Endodermal cell (in vitro differentiated cells): ENCODE measurements at regions not wholly inside any gene's neighbourhood (a gene's known extent, or its start where the extent isn't known, plus 50 kb on each side); places are given as distances from the start of the nearest gene placed in this dataset.
A peak's percentile ranks its signal among the peaks of the same experiment; 100 is the strongest.

Experiments
- DNase-seq: peaks from one replicate; pipeline ENCODE4 v3.0.0-alpha.2; 2017
- H3K27ac ChIP-seq: 2 replicates; pipeline ENCODE4 v1.5.1; 2013; ENCODE audit warnings: mild to moderate bottlenecking, low read depth, low read length, moderate library complexity
- H3K27me3 ChIP-seq: 2 replicates; pipeline ENCODE4 v1.6.1; 2013; ENCODE audit warnings: mild to moderate bottlenecking, low read length, moderate library complexity; ENCODE audit not compliant: insufficient read depth, control insufficient read depth, poor library complexity, severe bottlenecking
- H3K36me3 ChIP-seq: 2 replicates; pipeline ENCODE4 v1.7.0; 2013; ENCODE audit warnings: mild to moderate bottlenecking, low read length, moderate library complexity; ENCODE audit not compliant: control insufficient read depth, insufficient read depth
- H3K4me1 ChIP-seq: one replicate; pipeline ENCODE4 v1.7.0; 2013; ENCODE audit warnings: low read length; ENCODE audit not compliant: control insufficient read depth, insufficient read depth
- H3K4me3 ChIP-seq: 2 replicates; pipeline ENCODE4 v1.5.1; 2013; ENCODE audit warnings: mild to moderate bottlenecking, low read length, moderate library complexity
- H3K9ac ChIP-seq: 2 replicates; pipeline ENCODE4 v1.6.1; 2013; ENCODE audit warnings: mild to moderate bottlenecking, low read length, moderate library complexity; ENCODE audit not compliant: poor library complexity, severe bottlenecking; ENCODE audit errors: extremely low read depth
- H3K9me3 ChIP-seq: 2 replicates; pipeline ENCODE4 v1.6.1; 2013; ENCODE audit warnings: mild to moderate bottlenecking, low read length, moderate library complexity; ENCODE audit not compliant: control insufficient read depth
- H3K27ac Mint-ChIP-seq: 2 replicates; pipeline ENCODE4 v1.8.0; 2020; ENCODE audit warnings: mixed read lengths
- H3K27me3 Mint-ChIP-seq: 2 replicates; pipeline ENCODE4 v1.8.0; 2021; ENCODE audit warnings: mild to moderate bottlenecking, mixed read lengths; ENCODE audit not compliant: insufficient read depth
- H3K36me3 Mint-ChIP-seq: 2 replicates; pipeline ENCODE4 v1.8.0; 2020; ENCODE audit warnings: low read depth, mixed read lengths
- H3K4me1 Mint-ChIP-seq: 2 replicates; pipeline ENCODE4 v1.8.0; 2020; ENCODE audit warnings: mixed read lengths
- H3K4me3 Mint-ChIP-seq: 2 replicates; pipeline ENCODE4 v1.8.0; 2020; ENCODE audit warnings: mild to moderate bottlenecking, moderate library complexity, mixed read lengths
- H3K9me3 Mint-ChIP-seq: 2 replicates; pipeline ENCODE4 v1.8.0; 2020; ENCODE audit warnings: mild to moderate bottlenecking, mixed read lengths
- CTCF ChIP-seq: fragments of 200-600 bp; sonication (generic); conservative IDR thresholded peaks from 2 replicates; pipeline ENCODE4 v1.5.0; 2021; ENCODE audit warnings: antibody characterized with exemption, mild to moderate bottlenecking
- WGBS, 2 experiments: methylation state at CpG; one replicate each; pipeline versions ENCODE4 v1.1.5 to v1.1.7; 2013; ENCODE audit warnings: missing lambda C conversion rate in 2 of 2, mixed read lengths in 1 of 2; ENCODE audit not compliant: insufficient coverage in 1 of 2, insufficient read length in 1 of 2; 5-methylcytosine and 5-hydroxymethylcytosine counted together

- Mint-ChIP-seq H3K4me3 (no peak overlapping the region), H3K36me3 (no peaks in the 10 kb centered on the region), H3K27me3 (peaks cover 7% of the 10 kb centered on the region), H3K9me3 (peaks cover 3% of the 10 kb centered on the region), H3K4me1 (peaks cover 6% of the 10 kb centered on the region), H3K27ac (no peak overlapping the region)
- 93 to 100% methylated on average over 1 to 4 of the region's 4 CpGs for WGBS, 2 experiments
- no peak for TF ChIP-seq CTCF
- DNase-seq = peak; percentile 18
- H3K27ac ChIP-seq = no peak overlapping the region
- no peaks in the 10 kb centered on the region for H3K27me3 ChIP-seq
- H3K9ac ChIP-seq = no peak overlapping the region
- H3K9me3 ChIP-seq = no peaks in the 10 kb centered on the region
- H3K4me3 ChIP-seq = no peak overlapping the region
- no peaks in the 10 kb centered on the region for H3K36me3 ChIP-seq
- peaks cover 4% of the 10 kb centered on the region for H3K4me1 ChIP-seq
Observed at GRCh38 chr2:235414422-235414821, 79.4 kb upstream of the AGAP1 start.

GRCh38 chr2:235416858-235417499 is 76.9 kb upstream of the AGAP1 start:
- H3K36me3 Mint-ChIP-seq = no peaks in the 10 kb centered on the region
- H3K27ac Mint-ChIP-seq = no peak overlapping the region
- Histone ChIP-seq H3K27ac (peak overlapping the region; percentile 4), H3K36me3 (no peaks in the 10 kb centered on the region), H3K27me3 (no peaks in the 10 kb centered on the region), H3K9me3 (no peaks in the 10 kb centered on the region), H3K4me3 (no peak overlapping the region), H3K4me1 (peaks cover 4% of the 10 kb centered on the region), H3K9ac (no peak overlapping the region)
- DNase-seq = peak; percentile 50
- H3K4me1 Mint-ChIP-seq = peaks cover 8% of the 10 kb centered on the region
- 70 to 76% methylated on average over 4 to 7 of the region's 7 CpGs for WGBS, 2 experiments
- no peaks in the 10 kb centered on the region for H3K27me3 Mint-ChIP-seq
- TF ChIP-seq CTCF = no peak
- peaks cover 3% of the 10 kb centered on the region for H3K9me3 Mint-ChIP-seq
- no peak overlapping the region for H3K4me3 Mint-ChIP-seq

GRCh38 chr2:235418918-235419317 is 74.9 kb upstream of the AGAP1 start:
- H3K27ac Mint-ChIP-seq = no peak overlapping the region
- H3K4me1 Mint-ChIP-seq = peaks cover 8% of the 10 kb centered on the region
- no peak for TF ChIP-seq CTCF
- no peak for DNase-seq
- Histone ChIP-seq H3K9me3 (peaks cover under 1% of the 10 kb centered on the region), H3K27ac (no peak overlapping the region), H3K4me1 (peaks cover 4% of the 10 kb centered on the region), H3K36me3 (no peaks in the 10 kb centered on the region), H3K9ac (no peak overlapping the region), H3K27me3 (no peaks in the 10 kb centered on the region), H3K4me3 (no peak overlapping the region)
- no peak overlapping the region for H3K4me3 Mint-ChIP-seq
- no peaks in the 10 kb centered on the region for H3K27me3 Mint-ChIP-seq
- 89 to 98% methylated on average over 7 of the region's 7 CpGs for WGBS, 2 experiments
- no peaks in the 10 kb centered on the region for H3K36me3 Mint-ChIP-seq
- no peaks in the 10 kb centered on the region for H3K9me3 Mint-ChIP-seq
